ENCODE measurements at regions not wholly inside any gene's neighbourhood (a gene's known extent, or its start where the extent isn't known, plus 50 kb on each side); places are given as distances from the start of the nearest gene placed in this dataset.
"Not testable (repeated sequence)": the region's sequence is repeated elsewhere in the genome, so short reads cannot be mapped to it uniquely, and the experiment has no call there.

DNA sequence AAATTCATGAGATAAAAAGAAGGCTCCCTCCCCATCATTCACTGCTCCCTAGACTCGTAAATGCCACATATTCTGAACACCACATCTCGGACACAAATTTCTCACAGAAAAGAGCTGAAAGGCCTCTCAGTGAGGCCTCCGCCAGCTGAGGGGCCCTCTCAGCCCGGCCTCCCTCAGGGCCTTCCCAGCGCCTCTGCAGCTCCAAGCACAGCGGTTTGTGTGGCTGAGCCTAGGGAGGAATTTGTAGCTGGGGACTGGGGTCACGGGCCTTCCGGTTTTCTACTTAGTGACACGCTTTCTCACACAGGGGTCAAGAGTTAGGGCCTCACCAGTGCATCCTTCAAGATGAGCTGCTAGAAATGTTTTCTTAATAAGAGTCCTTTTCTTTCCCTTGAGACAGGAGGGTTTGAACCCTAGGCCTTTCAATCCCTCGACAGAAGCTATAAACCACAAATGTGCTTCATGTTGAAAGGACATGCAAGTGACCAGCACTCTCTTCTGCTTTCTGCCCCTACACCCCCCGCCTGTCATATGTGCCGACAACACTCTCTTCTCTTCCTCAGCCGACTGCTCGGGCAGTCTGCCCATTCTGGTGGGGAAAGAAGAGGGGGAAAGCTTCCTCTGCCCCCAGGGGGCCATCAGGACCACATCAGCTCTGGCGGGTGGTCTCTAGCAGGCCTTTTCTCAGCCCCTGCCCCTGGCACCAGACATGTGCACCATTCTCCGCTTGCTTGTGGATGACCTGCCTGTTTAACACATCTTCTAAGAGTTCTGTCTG lies 104.9 kb downstream of the CHIC2 start:
- Histone ChIP-seq H3K36me3 (ENCODE audit: control insufficient read depth, insufficient read depth, low read length, severe bottlenecking) (no peaks in the 10 kb centered on the region), H3K4me3 (ENCODE audit: low read length) (no peak overlapping the region), H3K9ac (ENCODE audit: low read length) (no peak overlapping the region), H3K27me3 (replicated peaks; ENCODE audit: control insufficient read depth, insufficient read depth, low read length) (no peaks in the 10 kb centered on the region), H3K4me1 (ENCODE audit: control insufficient read depth, insufficient read depth, low read length) (peaks cover 22% of the 10 kb centered on the region), H3K9me3 (ENCODE audit: control insufficient read depth, low read length) (no peaks in the 10 kb centered on the region)
- no peak for DNase-seq (ENCODE audit: low read depth)

DNA sequence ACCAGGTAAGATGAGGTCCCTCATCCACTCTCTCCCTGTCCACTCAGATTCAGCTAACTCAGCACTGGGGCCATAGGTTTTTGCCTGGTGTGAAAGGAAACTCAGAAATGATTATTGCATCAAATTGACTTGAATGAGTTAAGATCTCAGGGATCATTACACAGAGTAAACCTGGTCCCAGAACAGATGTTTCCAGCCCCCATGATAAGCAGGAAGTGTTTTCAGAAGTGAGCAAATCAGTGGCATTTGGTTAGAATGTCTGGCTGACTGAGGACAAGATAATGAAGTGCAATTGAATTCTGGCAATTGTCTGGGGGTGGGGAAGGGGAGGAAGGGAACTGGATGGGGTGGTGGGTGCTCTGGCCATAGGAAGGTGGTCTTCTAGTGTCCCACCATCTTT lies 108.0 kb downstream of the CHIC2 start:
- DNase-seq (ENCODE audit: low read depth), result no peak
- H3K9ac ChIP-seq (ENCODE audit: low read length), result no peak overlapping the region

GRCh38 chr4:53956053-53956452 lies 108.4 kb downstream of the CHIC2 start:
- no peak overlapping the region for H3K4me3 ChIP-seq (ENCODE audit: low read length)
- H3K9ac ChIP-seq (ENCODE audit: low read length), result no peak overlapping the region
- H3K4me1 ChIP-seq (ENCODE audit: control insufficient read depth, insufficient read depth, low read length), result no peaks in the 10 kb centered on the region
- no peaks in the 10 kb centered on the region for H3K9me3 ChIP-seq (ENCODE audit: control insufficient read depth, low read length)
- DNase-seq (ENCODE audit: low read depth), result no peak
- no peaks in the 10 kb centered on the region for H3K36me3 ChIP-seq (ENCODE audit: control insufficient read depth, insufficient read depth, low read length, severe bottlenecking)
- no peaks in the 10 kb centered on the region for H3K27me3 ChIP-seq (replicated peaks; ENCODE audit: control insufficient read depth, insufficient read depth, low read length)

More for the DNA sequence above, 108.0 kb downstream of the CHIC2 start:
- Histone ChIP-seq H3K9me3 (ENCODE audit: control insufficient read depth, low read length) (no peaks in the 10 kb centered on the region), H3K4me3 (ENCODE audit: low read length) (no peak overlapping the region), H3K27me3 (replicated peaks; ENCODE audit: control insufficient read depth, insufficient read depth, low read length) (no peaks in the 10 kb centered on the region), H3K4me1 (ENCODE audit: control insufficient read depth, insufficient read depth, low read length) (no peaks in the 10 kb centered on the region), H3K36me3 (ENCODE audit: control insufficient read depth, insufficient read depth, low read length, severe bottlenecking) (no peaks in the 10 kb centered on the region)

DNA sequence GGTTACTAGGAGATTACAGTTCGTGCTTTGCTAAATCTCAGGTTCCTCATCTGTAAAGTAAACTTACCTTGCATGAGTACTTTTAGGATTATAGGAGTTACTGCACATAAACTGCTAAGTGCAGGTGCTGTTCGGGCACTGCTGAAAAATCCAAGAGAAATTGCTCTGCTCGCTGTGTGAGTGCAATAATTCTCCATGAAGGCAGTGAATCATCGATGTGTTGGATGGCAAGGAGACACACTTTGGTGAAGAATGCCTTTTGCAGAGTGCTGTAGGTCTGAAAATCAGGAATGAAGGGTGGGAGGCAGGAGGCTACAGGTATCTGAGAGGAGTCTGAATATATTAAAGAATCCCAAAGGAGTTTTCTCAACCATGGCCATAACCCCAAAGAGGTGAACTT lies 113.0 kb downstream of the CHIC2 start:
- no peak overlapping the region for H3K4me3 ChIP-seq (ENCODE audit: low read length)
- no peaks in the 10 kb centered on the region for H3K9me3 ChIP-seq (ENCODE audit: control insufficient read depth, low read length)
- no peaks in the 10 kb centered on the region for H3K4me1 ChIP-seq (ENCODE audit: control insufficient read depth, insufficient read depth, low read length)
- no peak overlapping the region for H3K9ac ChIP-seq (ENCODE audit: low read length)
- no peaks in the 10 kb centered on the region for H3K27me3 ChIP-seq (replicated peaks; ENCODE audit: control insufficient read depth, insufficient read depth, low read length)
- H3K36me3 ChIP-seq (ENCODE audit: control insufficient read depth, insufficient read depth, low read length, severe bottlenecking), result no peaks in the 10 kb centered on the region
- DNase-seq (ENCODE audit: low read depth), result no peak

GRCh38 chr4:53943345-53944085 lies 120.9 kb downstream of the CHIC2 start:
- peaks cover 5% of the 10 kb centered on the region for H3K9me3 ChIP-seq (ENCODE audit: control insufficient read depth, low read length)
- H3K9ac ChIP-seq (ENCODE audit: low read length), result no peak overlapping the region
- peaks cover 10% of the 10 kb centered on the region for H3K4me1 ChIP-seq (ENCODE audit: control insufficient read depth, insufficient read depth, low read length)
- no peaks in the 10 kb centered on the region for H3K27me3 ChIP-seq (replicated peaks; ENCODE audit: control insufficient read depth, insufficient read depth, low read length)
- DNase-seq (ENCODE audit: low read depth), result peak; percentile 28
- H3K36me3 ChIP-seq (ENCODE audit: control insufficient read depth, insufficient read depth, low read length, severe bottlenecking), result no peaks in the 10 kb centered on the region
- no peak overlapping the region for H3K4me3 ChIP-seq (ENCODE audit: low read length)

DNA sequence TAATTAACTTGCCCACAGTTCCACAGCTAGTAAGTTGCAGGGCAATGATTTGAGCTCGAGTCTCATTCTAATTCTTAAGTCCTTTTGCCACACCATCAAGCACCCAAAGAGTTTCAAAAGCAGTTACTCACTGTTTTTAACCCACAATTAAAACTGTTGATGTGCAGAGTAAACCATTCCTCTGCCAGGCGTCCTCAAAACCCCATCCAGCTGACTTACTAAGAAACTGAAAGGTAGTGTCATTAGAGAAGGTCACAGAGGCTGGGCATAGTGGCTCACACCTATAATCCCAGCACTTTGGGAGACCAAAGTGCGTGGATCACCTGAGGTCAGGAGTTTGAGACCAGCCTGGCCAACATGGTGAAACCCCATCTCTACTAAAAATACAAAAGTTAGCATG lies 121.7 kb downstream of the CHIC2 start:
- no peaks in the 10 kb centered on the region for H3K27me3 ChIP-seq (replicated peaks; ENCODE audit: control insufficient read depth, insufficient read depth, low read length)
- DNase-seq (ENCODE audit: low read depth), result no peak

GRCh38 chr4:53941331-53941730 lies 123.1 kb downstream of the CHIC2 start:
- DNase-seq (ENCODE audit: low read depth), result no peak
- no peaks in the 10 kb centered on the region for H3K36me3 ChIP-seq (ENCODE audit: control insufficient read depth, insufficient read depth, low read length, severe bottlenecking)
- H3K9me3 ChIP-seq (ENCODE audit: control insufficient read depth, low read length), result peaks cover 5% of the 10 kb centered on the region
- no peak overlapping the region for H3K9ac ChIP-seq (ENCODE audit: low read length)
- no peaks in the 10 kb centered on the region for H3K27me3 ChIP-seq (replicated peaks; ENCODE audit: control insufficient read depth, insufficient read depth, low read length)
- H3K4me1 ChIP-seq (ENCODE audit: control insufficient read depth, insufficient read depth, low read length), result peaks cover 20% of the 10 kb centered on the region
- H3K4me3 ChIP-seq (ENCODE audit: low read length), result no peak overlapping the region

More for the DNA sequence above, 121.7 kb downstream of the CHIC2 start:
- Histone ChIP-seq H3K36me3 (ENCODE audit: control insufficient read depth, insufficient read depth, low read length, severe bottlenecking) (no peaks in the 10 kb centered on the region), H3K4me1 (ENCODE audit: control insufficient read depth, insufficient read depth, low read length) (peaks cover 12% of the 10 kb centered on the region), H3K9me3 (ENCODE audit: control insufficient read depth, low read length) (peaks cover 5% of the 10 kb centered on the region), H3K4me3 (ENCODE audit: low read length) (no peak overlapping the region), H3K9ac (ENCODE audit: low read length) (no peak overlapping the region)

DNA sequence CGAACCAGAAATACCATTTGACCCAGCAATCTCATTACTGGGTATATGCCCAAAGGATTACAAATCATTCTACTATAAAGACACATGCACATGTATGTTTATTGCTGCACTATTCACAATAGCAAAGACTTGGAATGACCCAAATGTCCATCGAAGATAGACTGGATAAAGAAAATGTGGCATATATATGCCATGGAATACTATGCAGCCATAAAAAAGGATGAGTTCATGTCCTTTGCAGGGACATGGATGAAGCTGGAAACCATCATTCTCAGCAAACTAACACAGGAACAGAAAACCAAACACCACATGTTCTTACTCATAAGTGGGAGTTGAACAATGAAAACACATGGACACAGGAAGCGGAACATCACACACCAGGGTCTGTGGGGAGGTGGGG lies 124.5 kb downstream of the CHIC2 start:
- H3K9ac ChIP-seq (ENCODE audit: low read length); H3K27me3 ChIP-seq (replicated peaks; ENCODE audit: control insufficient read depth, insufficient read depth, low read length); DNase-seq (ENCODE audit: low read depth); H3K4me3 ChIP-seq (ENCODE audit: low read length); H3K36me3 ChIP-seq (ENCODE audit: control insufficient read depth, insufficient read depth, low read length, severe bottlenecking); H3K9me3 ChIP-seq (ENCODE audit: control insufficient read depth, low read length): not testable (repeated sequence)
- H3K4me1 ChIP-seq (ENCODE audit: control insufficient read depth, insufficient read depth, low read length), result peaks cover 31% of the 10 kb centered on the region

DNA sequence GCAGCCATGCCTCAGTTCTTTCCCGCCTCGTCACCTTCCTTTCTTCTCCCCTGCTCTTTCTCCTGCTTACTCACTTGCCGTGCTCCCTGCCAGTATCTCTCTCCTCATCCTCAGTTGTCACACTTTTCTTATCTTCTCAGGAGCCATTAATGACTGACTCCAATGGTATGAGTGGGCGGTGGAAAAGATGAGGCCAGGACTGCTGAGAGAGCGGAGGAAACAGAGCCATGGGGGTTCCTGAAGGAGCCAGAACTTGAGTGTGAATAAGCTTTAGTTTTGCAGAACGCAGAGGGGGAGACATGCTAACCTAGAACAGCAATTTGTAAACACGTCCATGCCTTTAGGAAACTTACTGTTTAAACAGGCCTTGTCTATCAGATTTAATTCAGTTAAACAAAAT lies 126.5 kb downstream of the CHIC2 start:
- peaks cover 5% of the 10 kb centered on the region for H3K9me3 ChIP-seq (ENCODE audit: control insufficient read depth, low read length)
- peak overlapping the region; percentile 14 for H3K4me3 ChIP-seq (ENCODE audit: low read length)
- DNase-seq (ENCODE audit: low read depth), result peak; percentile 49
- no peaks in the 10 kb centered on the region for H3K27me3 ChIP-seq (replicated peaks; ENCODE audit: control insufficient read depth, insufficient read depth, low read length)
- peaks cover 21% of the 10 kb centered on the region for H3K4me1 ChIP-seq (ENCODE audit: control insufficient read depth, insufficient read depth, low read length)
- no peak overlapping the region for H3K9ac ChIP-seq (ENCODE audit: low read length)
- no peaks in the 10 kb centered on the region for H3K36me3 ChIP-seq (ENCODE audit: control insufficient read depth, insufficient read depth, low read length, severe bottlenecking)

- peaks cover 5% of the 10 kb centered on the region for H3K9me3 ChIP-seq (ENCODE audit: control insufficient read depth, low read length)
- no peak for DNase-seq (ENCODE audit: low read depth)
- H3K4me3 ChIP-seq (ENCODE audit: low read length), result no peak overlapping the region
- no peaks in the 10 kb centered on the region for H3K36me3 ChIP-seq (ENCODE audit: control insufficient read depth, insufficient read depth, low read length, severe bottlenecking)
- peaks cover 21% of the 10 kb centered on the region for H3K4me1 ChIP-seq (ENCODE audit: control insufficient read depth, insufficient read depth, low read length)
- no peaks in the 10 kb centered on the region for H3K27me3 ChIP-seq (replicated peaks; ENCODE audit: control insufficient read depth, insufficient read depth, low read length)
- H3K9ac ChIP-seq (ENCODE audit: low read length), result no peak overlapping the region
These were observed 127.1 kb downstream of the CHIC2 start for GRCh38 chr4:53937327-53937726.

DNA sequence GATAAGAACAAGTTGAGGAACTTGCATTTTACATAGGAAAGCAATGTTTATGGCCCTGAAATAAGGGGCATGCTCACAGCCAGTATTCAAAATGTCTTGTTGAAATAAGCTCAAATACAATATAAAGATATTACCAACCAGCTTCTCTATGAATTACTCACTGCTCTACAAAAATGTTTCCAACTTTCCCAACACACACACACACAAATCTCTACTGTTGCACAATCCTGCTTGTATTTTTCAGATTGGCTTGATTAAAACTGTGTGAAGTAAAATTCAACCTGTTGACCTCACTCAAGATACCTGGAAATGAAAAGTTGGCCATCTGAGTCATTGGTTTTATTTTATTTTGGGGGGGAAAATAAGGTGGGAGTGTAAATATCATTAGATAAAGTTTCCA lies 128.6 kb downstream of the CHIC2 start:
- Histone ChIP-seq H3K4me1 (ENCODE audit: control insufficient read depth, insufficient read depth, low read length) (peaks cover 23% of the 10 kb centered on the region), H3K36me3 (ENCODE audit: control insufficient read depth, insufficient read depth, low read length, severe bottlenecking) (no peaks in the 10 kb centered on the region), H3K9ac (ENCODE audit: low read length) (no peak overlapping the region), H3K27me3 (replicated peaks; ENCODE audit: control insufficient read depth, insufficient read depth, low read length) (no peaks in the 10 kb centered on the region), H3K4me3 (ENCODE audit: low read length) (no peak overlapping the region), H3K9me3 (ENCODE audit: control insufficient read depth, low read length) (peaks cover 5% of the 10 kb centered on the region)
- DNase-seq (ENCODE audit: low read depth), result peak; percentile 85

Data from adipocyte (in vitro differentiated cells).